GM23248 (cell line): ENCODE measurements at regions not wholly inside any gene's neighbourhood (a gene's known extent, or its start where the extent isn't known, plus 50 kb on each side); places are given as distances from the start of the nearest gene placed in this dataset.

ENCODE experiments used
- EZH2 ChIP-seq: fragments of 200-600 bp; sonication (generic); IDR thresholded peaks from 2 replicates; pipeline ENCODE4 v1.6.1; 2018; ENCODE audit warnings: antibody characterized with exemption, mild to moderate bottlenecking; ENCODE audit not compliant: insufficient read depth, poor library complexity, severe bottlenecking
- EZH2phosphoT487 ChIP-seq: fragments of 200-600 bp; sonication (generic); IDR thresholded peaks from 2 replicates; pipeline ENCODE4 v1.6.1; 2018; ENCODE audit warnings: antibody characterized with exemption, moderate library complexity, mild to moderate bottlenecking, low read depth; ENCODE audit not compliant: insufficient read depth

- TF ChIP-seq EZH2: no peak
- TF ChIP-seq EZH2phosphoT487: no peak
Observed at GRCh38 chr9:82369251-82369945, 380.8 kb downstream of the SPATA31D1 start.
